ENCODE measurements at regions not wholly inside any gene's neighbourhood (a gene's known extent, or its start where the extent isn't known, plus 50 kb on each side); places are given as distances from the start of the nearest gene placed in this dataset.

- TF ChIP-seq CTCF (IDR thresholded peaks at IDR 0.05) (no peak), POLR2A (IDR thresholded peaks at IDR 0.05) (no peak)
Observed at GRCh38 chr1:239678181-239678580, 291.8 kb downstream of the CHRM3 start.

All from stomach (tissue), 4 donors.